Choroid plexus epithelial cell (primary cell): ENCODE measurements at regions not wholly inside any gene's neighbourhood (a gene's known extent, or its start where the extent isn't known, plus 50 kb on each side); places are given as distances from the start of the nearest gene placed in this dataset.
A peak's percentile ranks its signal among the peaks of the same experiment; 100 is the strongest.

ENCODE experiments used
- DNase-seq: peaks from one replicate; pipeline ENCODE4 v3.0.0-alpha.2; 2010; ENCODE audit warnings: low read depth
- H3K4me3 ChIP-seq: 2 replicates; pipeline ENCODE4 v1.5.1; 2011; ENCODE audit warnings: low read depth, mild to moderate bottlenecking, control low read depth, low read length, moderate library complexity
- CTCF ChIP-seq: conservative IDR thresholded peaks from 2 replicates; pipeline ENCODE4 v1.5.1; 2011; ENCODE audit warnings: low read depth, mild to moderate bottlenecking, control low read depth, inconsistent platforms, low read length, moderate library complexity

- TF ChIP-seq CTCF, result no peak
- no peak overlapping the region for H3K4me3 ChIP-seq
- no peak for DNase-seq
Measured at GRCh38 chr1:81160696-81161095, 640.0 kb upstream of the ADGRL2 start.

- H3K4me3 ChIP-seq, result no peak overlapping the region
- no peak for TF ChIP-seq CTCF
- DNase-seq, result peak; percentile 35
Measured at GRCh38 chr1:81158592-81158991, 642.1 kb upstream of the ADGRL2 start.

DNA sequence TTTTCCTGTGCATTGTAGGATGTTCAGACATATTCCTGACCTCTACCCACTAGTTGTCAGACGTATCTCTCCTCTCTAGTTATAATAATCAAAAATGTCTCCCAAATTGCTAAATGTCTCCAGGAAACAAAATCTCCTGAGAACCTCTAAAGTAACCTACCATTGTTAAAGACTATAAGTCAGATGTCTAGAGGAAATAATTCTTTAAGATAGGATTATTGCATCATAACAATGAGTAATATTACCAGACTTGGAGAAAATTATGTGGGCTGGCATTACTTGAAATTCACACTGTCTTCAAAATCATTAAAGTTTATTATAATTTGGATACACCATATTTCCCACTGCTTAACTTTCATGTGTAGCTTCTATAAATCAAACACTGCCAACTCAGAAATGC, 643.0 kb upstream of the ADGRL2 start:
- peak; percentile 20 for DNase-seq
- H3K4me3 ChIP-seq, result no peak overlapping the region
- TF ChIP-seq CTCF, result no peak

DNA sequence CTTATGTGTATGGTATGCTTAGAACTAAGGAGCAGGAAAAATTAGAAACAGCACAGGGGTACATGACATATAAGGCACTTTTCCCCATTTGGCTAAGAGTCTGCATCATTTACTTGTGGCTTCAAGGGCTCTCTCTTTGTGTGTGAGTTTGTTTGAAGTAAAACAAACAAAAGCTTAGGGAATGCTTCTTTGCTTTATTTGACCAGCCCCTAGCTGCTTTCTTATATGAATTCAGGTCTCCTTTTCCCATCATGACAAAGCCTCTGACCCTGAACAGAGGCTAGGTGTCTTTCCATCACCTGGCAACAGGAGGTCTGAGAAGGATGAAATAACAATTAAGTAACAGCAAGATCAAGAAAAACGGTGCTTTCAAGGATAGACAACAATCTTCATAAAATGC, 643.8 kb upstream of the ADGRL2 start:
- DNase-seq, result no peak
- no peak overlapping the region for H3K4me3 ChIP-seq
- TF ChIP-seq CTCF, result no peak

- TF ChIP-seq CTCF, result no peak
- DNase-seq, result peak; percentile 70
- no peak overlapping the region for H3K4me3 ChIP-seq
Measured at GRCh38 chr1:81155131-81155530, 645.6 kb upstream of the ADGRL2 start.

- no peak for TF ChIP-seq CTCF
Measured at GRCh38 chr1:81151206-81151605, 649.5 kb upstream of the ADGRL2 start.

GRCh38 chr1:81149649-81150325, 650.9 kb upstream of the ADGRL2 start:
- H3K4me3 ChIP-seq, result no peak overlapping the region
- no peak for TF ChIP-seq CTCF
- peak; percentile 20 for DNase-seq

More at GRCh38 chr1:81151206-81151605, 649.5 kb upstream of the ADGRL2 start:
- DNase-seq, result peak; percentile 48
- H3K4me3 ChIP-seq, result no peak overlapping the region
